ACHN (cell line): ENCODE measurements at regions not wholly inside any gene's neighbourhood (a gene's known extent, or its start where the extent isn't known, plus 50 kb on each side); places are given as distances from the start of the nearest gene placed in this dataset.

ENCODE experiments used
- DNase-seq: peaks from one replicate; pipeline ENCODE4 v3.0.0-alpha.2; 2015
- in situ Hi-C: cut with HindIII; loops from 2 replicates; pipeline ENCODE4 v1.10.0; 2017; ENCODE audit warnings: low sequenced_read_pairs, low pct_ligation_motif_present, low pct_unique_long_range_greater_than_20kb

GRCh38 chr12:114920771-114921554 lies 237.0 kb upstream of the TBX3 start:
- DNase-seq: no peak
- in situ Hi-C loops: no loop called here

- in situ Hi-C loops: no loop called here
Measured at GRCh38 chr12:114919479-114919878, 235.5 kb upstream of the TBX3 start.

GRCh38 chr12:114918535-114919233 lies 234.7 kb upstream of the TBX3 start:
- in situ Hi-C loops: no loop called here
- peak; percentile 42 for DNase-seq

More at GRCh38 chr12:114919479-114919878, 235.5 kb upstream of the TBX3 start:
- DNase-seq: no peak

GRCh38 chr12:114917953-114918352 lies 234.0 kb upstream of the TBX3 start:
- no peak for DNase-seq
- in situ Hi-C loops: no loop called here

- in situ Hi-C loops: no loop called here
- no peak for DNase-seq
Measured at GRCh38 chr12:114917307-114917706, 233.3 kb upstream of the TBX3 start.

GRCh38 chr12:114916541-114916940 lies 232.6 kb upstream of the TBX3 start:
- no peak for DNase-seq
- in situ Hi-C loops: no loop called here

- in situ Hi-C loops: no loop called here
- no peak for DNase-seq
Measured at GRCh38 chr12:114916124-114916523, 232.1 kb upstream of the TBX3 start.

GRCh38 chr12:114913871-114914801 lies 230.2 kb upstream of the TBX3 start:
- in situ Hi-C loops: no loop called here
- no peak for DNase-seq

- in situ Hi-C loops: no loop called here
- DNase-seq: no peak
Measured at GRCh38 chr12:114912811-114913210, 228.8 kb upstream of the TBX3 start.

GRCh38 chr12:114911196-114911595 lies 227.2 kb upstream of the TBX3 start:
- no peak for DNase-seq
- in situ Hi-C loops: no loop called here

- in situ Hi-C loops: no loop called here
Measured at GRCh38 chr12:114904254-114905003, 220.5 kb upstream of the TBX3 start.

GRCh38 chr12:114903083-114903691 lies 219.2 kb upstream of the TBX3 start:
- DNase-seq: no peak
- in situ Hi-C loops: no loop called here

More at GRCh38 chr12:114904254-114905003, 220.5 kb upstream of the TBX3 start:
- no peak for DNase-seq

GRCh38 chr12:114902665-114903064 lies 218.7 kb upstream of the TBX3 start:
- DNase-seq: no peak
- in situ Hi-C loops: no loop called here

- no peak for DNase-seq
- in situ Hi-C loops: no loop called here
Measured at GRCh38 chr12:114901316-114901715, 217.3 kb upstream of the TBX3 start.

GRCh38 chr12:114898159-114898558 lies 214.2 kb upstream of the TBX3 start:
- no peak for DNase-seq
- in situ Hi-C loops: no loop called here

GRCh38 chr12:114895827-114896226 lies 211.9 kb upstream of the TBX3 start:
- in situ Hi-C loops: no loop called here

GRCh38 chr12:114895081-114895480 lies 211.1 kb upstream of the TBX3 start:
- in situ Hi-C loops: no loop called here
- no peak for DNase-seq

More at GRCh38 chr12:114895827-114896226, 211.9 kb upstream of the TBX3 start:
- no peak for DNase-seq

GRCh38 chr12:114894076-114894475 lies 210.1 kb upstream of the TBX3 start:
- no peak for DNase-seq
- in situ Hi-C loops: no loop called here
